CD4-positive, alpha-beta T cell treated with Interleukin-15 for 4 hours (primary cell): ENCODE measurements at regions not wholly inside any gene's neighbourhood (a gene's known extent, or its start where the extent isn't known, plus 50 kb on each side); places are given as distances from the start of the nearest gene placed in this dataset.
"Not testable (repeated sequence)": the region's sequence is repeated elsewhere in the genome, so short reads cannot be mapped to it uniquely, and the experiment has no call there.

ENCODE experiments used
- DNase-seq: peaks from one replicate; pipeline ENCODE4 v3.0.0-alpha.2; 2020; ENCODE audit warnings: low spot score

GRCh38 chr1:37162059-37162458, 127.7 kb upstream of the GRIK3 start:
- no peak for DNase-seq

GRCh38 chr1:37166005-37166404, 131.7 kb upstream of the GRIK3 start:
- DNase-seq, result no peak

GRCh38 chr1:37167479-37167878, 133.2 kb upstream of the GRIK3 start:
- DNase-seq, result no peak

GRCh38 chr1:37169241-37169640, 134.9 kb upstream of the GRIK3 start:
- DNase-seq, result no peak

- DNase-seq, result no peak
Observed at GRCh38 chr1:37169743-37170275, 135.5 kb upstream of the GRIK3 start.

GRCh38 chr1:37171691-37172090, 137.4 kb upstream of the GRIK3 start:
- no peak for DNase-seq

GRCh38 chr1:37174341-37174740, 140.0 kb upstream of the GRIK3 start:
- DNase-seq, result no peak

GRCh38 chr1:37174876-37175275, 140.6 kb upstream of the GRIK3 start:
- no peak for DNase-seq

- no peak for DNase-seq
Observed at GRCh38 chr1:37175666-37176215, 141.4 kb upstream of the GRIK3 start.

- DNase-seq, result no peak
Observed at GRCh38 chr1:37176269-37176668, 142.0 kb upstream of the GRIK3 start.

GRCh38 chr1:37177230-37177864, 143.0 kb upstream of the GRIK3 start:
- DNase-seq, result no peak

- DNase-seq, result no peak
Observed at GRCh38 chr1:37181425-37181824, 147.1 kb upstream of the GRIK3 start.

- no peak for DNase-seq
Observed at GRCh38 chr1:37184789-37185188, 150.5 kb upstream of the GRIK3 start.

- DNase-seq, result no peak
Observed at GRCh38 chr1:37186246-37186756, 152.0 kb upstream of the GRIK3 start.

- DNase-seq, result no peak
Observed at GRCh38 chr1:37189111-37189510, 154.8 kb upstream of the GRIK3 start.

- no peak for DNase-seq
Observed at GRCh38 chr1:37197411-37197810, 163.1 kb upstream of the GRIK3 start.

- DNase-seq, result not testable (repeated sequence)
Observed at GRCh38 chr1:37214305-37214704, 180.0 kb upstream of the GRIK3 start.

GRCh38 chr1:37233606-37234005, 199.3 kb upstream of the GRIK3 start:
- no peak for DNase-seq

- no peak for DNase-seq
Observed at GRCh38 chr1:37234941-37235418, 200.7 kb upstream of the GRIK3 start.

GRCh38 chr1:37237948-37238347, 203.6 kb upstream of the GRIK3 start:
- DNase-seq, result no peak

GRCh38 chr1:37238364-37239224, 204.3 kb upstream of the GRIK3 start:
- no peak for DNase-seq

- no peak for DNase-seq
Observed at GRCh38 chr1:37239225-37239740, 205.0 kb upstream of the GRIK3 start.
